ENCODE measurements at regions not wholly inside any gene's neighbourhood (a gene's known extent, or its start where the extent isn't known, plus 50 kb on each side); places are given as distances from the start of the nearest gene placed in this dataset.

DNA sequence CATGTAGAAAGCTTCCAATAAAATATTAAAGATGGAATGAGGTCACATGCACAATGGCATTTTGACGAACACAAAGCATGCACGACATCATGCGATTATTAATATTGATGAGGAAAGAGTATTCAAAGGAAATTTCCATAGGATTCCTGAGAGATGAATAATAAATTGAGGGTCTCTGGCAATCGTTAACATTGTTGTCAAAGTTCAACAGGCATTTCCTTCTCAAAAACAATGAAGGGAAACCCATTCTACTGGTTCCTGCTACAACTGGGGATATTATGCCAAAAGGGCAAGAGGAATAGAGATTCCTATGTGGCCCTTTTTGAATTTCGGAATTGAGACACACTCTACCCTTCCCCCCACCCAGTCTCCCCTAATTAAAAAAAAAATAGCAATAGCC is 128.3 kb upstream of the NUDT7 start:
- H3K9me3 Mint-ChIP-seq = no peaks in the 10 kb centered on the region

DNA sequence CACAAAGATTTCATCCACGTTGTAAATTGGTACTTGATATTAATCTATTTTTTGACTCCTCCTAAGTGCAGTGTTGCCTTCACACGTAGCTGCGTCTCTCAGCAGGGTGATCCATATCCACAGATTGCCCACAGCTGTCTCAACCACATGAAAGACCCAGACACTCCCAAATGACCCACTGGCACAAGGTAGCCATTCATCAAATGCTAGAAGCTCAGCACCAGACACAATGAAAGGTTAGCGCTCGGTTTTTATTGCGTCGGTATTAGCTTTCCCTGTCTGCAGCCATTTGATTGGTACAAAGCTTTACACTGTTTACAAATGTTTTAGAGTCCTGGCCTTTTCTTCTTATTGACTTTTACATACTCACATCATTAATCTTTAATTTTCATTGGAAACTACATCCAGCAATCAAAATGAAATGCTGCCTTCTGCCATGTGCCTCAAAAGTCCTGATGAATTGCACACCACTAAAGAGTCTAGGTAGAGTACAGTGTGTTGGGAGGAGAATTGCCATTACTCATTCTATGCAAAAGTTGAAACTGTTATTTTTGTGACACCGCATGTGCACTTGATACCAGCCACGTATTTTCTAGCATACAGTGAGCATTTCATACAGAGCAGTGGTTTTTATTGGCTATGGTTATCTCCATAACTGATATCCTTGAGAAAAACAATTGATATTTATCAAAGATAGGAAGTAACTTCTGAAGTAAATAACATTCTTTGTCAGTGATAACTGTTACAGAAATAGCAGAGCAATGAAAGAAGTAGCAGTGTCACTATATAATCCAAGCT is 127.3 kb upstream of the NUDT7 start:
- Mint-ChIP-seq H3K27me3 (peaks cover 12% of the 10 kb centered on the region), H3K27ac (no peak overlapping the region), H3K4me3 (no peak overlapping the region), H3K4me1 (no peaks in the 10 kb centered on the region), H3K36me3 (ENCODE audit: low read depth) (no peaks in the 10 kb centered on the region), H3K9me3 (no peaks in the 10 kb centered on the region)
- ATAC-seq = no peak
- no peak for DNase-seq

More for the DNA sequence above, 128.3 kb upstream of the NUDT7 start:
- H3K27me3 Mint-ChIP-seq = peaks cover 9% of the 10 kb centered on the region
- no peak for DNase-seq
- no peak for ATAC-seq
- H3K36me3 Mint-ChIP-seq (ENCODE audit: low read depth) = no peaks in the 10 kb centered on the region
- no peaks in the 10 kb centered on the region for H3K4me1 Mint-ChIP-seq
- H3K27ac Mint-ChIP-seq = no peak overlapping the region
- no peak overlapping the region for H3K4me3 Mint-ChIP-seq

DNA sequence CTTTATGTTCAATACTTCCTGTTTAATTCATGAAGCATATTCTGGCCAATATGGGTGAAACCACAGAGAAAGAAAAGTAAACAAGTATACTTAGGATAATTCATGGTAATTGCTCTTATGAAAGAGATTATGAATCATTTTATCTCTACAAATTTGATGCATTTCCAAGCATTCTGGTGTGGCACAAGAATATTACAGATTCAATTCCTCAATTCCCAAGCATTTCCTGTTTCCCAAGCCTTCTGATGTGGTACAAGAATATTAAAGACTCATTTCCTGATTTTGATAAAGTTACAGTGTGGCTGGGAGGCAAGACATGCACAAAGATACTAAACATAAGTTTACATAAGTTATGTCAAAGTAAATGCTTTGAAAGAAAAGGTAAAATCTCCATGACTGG is 126.1 kb upstream of the NUDT7 start:
- DNase-seq (no peak), ATAC-seq (no peak)
- Mint-ChIP-seq H3K27ac (no peak overlapping the region), H3K9me3 (peaks cover 3% of the 10 kb centered on the region), H3K4me3 (no peak overlapping the region), H3K36me3 (ENCODE audit: low read depth) (no peaks in the 10 kb centered on the region), H3K27me3 (peaks cover 14% of the 10 kb centered on the region), H3K4me1 (no peaks in the 10 kb centered on the region)

GRCh38 chr16:77599793-77600415 is 122.4 kb upstream of the NUDT7 start:
- H3K27ac Mint-ChIP-seq = no peak overlapping the region
- H3K4me3 Mint-ChIP-seq = no peak overlapping the region
- no peaks in the 10 kb centered on the region for H3K36me3 Mint-ChIP-seq (ENCODE audit: low read depth)
- no peaks in the 10 kb centered on the region for H3K4me1 Mint-ChIP-seq
- peaks cover 18% of the 10 kb centered on the region for H3K27me3 Mint-ChIP-seq
- no peak for ATAC-seq
- H3K9me3 Mint-ChIP-seq = peaks cover 3% of the 10 kb centered on the region
- peak; percentile 12 for DNase-seq

DNA sequence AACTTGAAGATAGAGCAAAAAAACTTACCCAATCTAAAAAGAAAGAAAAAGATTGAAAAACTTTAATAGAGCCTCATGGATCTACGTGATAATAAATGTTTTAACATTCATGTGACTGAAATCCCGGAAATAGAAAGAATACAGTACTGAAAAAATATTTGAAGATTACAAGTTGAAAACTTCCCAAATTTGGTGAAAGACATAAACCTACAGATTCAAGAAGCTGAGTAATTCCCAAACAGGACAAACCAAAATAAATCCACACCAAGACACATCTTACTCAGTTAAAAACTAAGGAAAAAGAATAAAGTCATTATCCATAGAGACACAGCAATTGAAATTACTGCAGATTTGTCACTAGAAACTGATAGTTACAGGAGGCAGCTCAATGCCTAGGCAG is 121.8 kb upstream of the NUDT7 start:
- H3K27ac Mint-ChIP-seq = no peak overlapping the region
- no peaks in the 10 kb centered on the region for H3K36me3 Mint-ChIP-seq (ENCODE audit: low read depth)
- H3K4me3 Mint-ChIP-seq = no peak overlapping the region
- peaks cover 3% of the 10 kb centered on the region for H3K9me3 Mint-ChIP-seq
- H3K4me1 Mint-ChIP-seq = no peaks in the 10 kb centered on the region
- H3K27me3 Mint-ChIP-seq = peaks cover 18% of the 10 kb centered on the region
- no peak for ATAC-seq
- DNase-seq = no peak

DNA sequence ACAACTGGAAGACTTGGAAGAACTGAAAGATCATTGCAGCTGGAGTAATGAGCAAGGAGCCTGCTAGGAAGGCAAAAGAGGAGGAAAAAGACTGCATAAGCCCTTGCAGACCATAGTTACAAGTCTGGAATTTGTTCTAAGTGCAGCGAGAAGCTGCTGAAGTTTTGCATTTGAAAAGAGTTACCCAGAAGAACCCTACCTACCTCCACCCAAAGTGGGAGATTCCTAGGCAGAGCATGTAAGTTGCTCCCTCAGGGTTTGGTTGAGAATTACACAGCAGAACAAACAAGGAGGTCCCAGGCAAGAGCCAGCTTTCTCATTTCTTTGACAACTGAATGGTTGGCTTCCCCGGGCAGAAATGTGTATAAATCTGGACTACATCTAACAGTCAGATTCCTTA is 118.7 kb upstream of the NUDT7 start:
- no peak overlapping the region for H3K4me3 Mint-ChIP-seq
- no peaks in the 10 kb centered on the region for H3K4me1 Mint-ChIP-seq
- H3K27ac Mint-ChIP-seq = no peak overlapping the region
- H3K9me3 Mint-ChIP-seq = peaks cover 3% of the 10 kb centered on the region
- ATAC-seq (no peak), DNase-seq (no peak)
- peaks cover 13% of the 10 kb centered on the region for H3K27me3 Mint-ChIP-seq
- H3K36me3 Mint-ChIP-seq (ENCODE audit: low read depth) = no peaks in the 10 kb centered on the region

- Mint-ChIP-seq H3K27me3 (peaks cover 16% of the 10 kb centered on the region), H3K4me1 (no peaks in the 10 kb centered on the region), H3K27ac (no peak overlapping the region), H3K4me3 (no peak overlapping the region), H3K36me3 (ENCODE audit: low read depth) (no peaks in the 10 kb centered on the region), H3K9me3 (no peaks in the 10 kb centered on the region)
- no peak for DNase-seq
- ATAC-seq = no peak
These were observed 111.8 kb upstream of the NUDT7 start for GRCh38 chr16:77610496-77610895.

DNA sequence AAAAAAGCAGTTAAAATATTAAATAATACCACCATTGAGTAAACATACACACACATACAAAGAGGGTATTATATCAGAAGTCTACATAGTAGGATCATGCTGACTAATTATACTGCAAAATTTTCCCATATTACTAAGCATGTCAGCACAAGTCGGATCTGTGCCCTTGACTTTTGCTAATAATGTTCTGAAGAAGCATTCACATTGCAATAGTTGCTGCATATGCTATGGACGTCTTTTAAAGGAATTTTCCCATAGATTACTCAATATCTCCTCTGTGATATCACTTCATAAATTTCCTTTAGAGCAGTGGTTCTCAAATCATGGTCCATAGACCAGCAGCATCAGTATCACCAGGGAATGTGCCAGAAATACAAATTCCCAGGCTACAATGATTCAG is 110.9 kb upstream of the NUDT7 start:
- no peaks in the 10 kb centered on the region for H3K4me1 Mint-ChIP-seq
- H3K27me3 Mint-ChIP-seq = peaks cover 20% of the 10 kb centered on the region
- H3K4me3 Mint-ChIP-seq = no peak overlapping the region
- H3K9me3 Mint-ChIP-seq = no peaks in the 10 kb centered on the region
- ATAC-seq (no peak), DNase-seq (no peak)
- no peaks in the 10 kb centered on the region for H3K36me3 Mint-ChIP-seq (ENCODE audit: low read depth)
- H3K27ac Mint-ChIP-seq = no peak overlapping the region

GRCh38 chr16:77612596-77612995 is 109.7 kb upstream of the NUDT7 start:
- no peak overlapping the region for H3K27ac Mint-ChIP-seq
- H3K4me3 Mint-ChIP-seq = no peak overlapping the region
- H3K36me3 Mint-ChIP-seq (ENCODE audit: low read depth) = no peaks in the 10 kb centered on the region
- H3K4me1 Mint-ChIP-seq = no peaks in the 10 kb centered on the region
- peaks cover 22% of the 10 kb centered on the region for H3K27me3 Mint-ChIP-seq
- DNase-seq (no peak), ATAC-seq (no peak)
- H3K9me3 Mint-ChIP-seq = no peaks in the 10 kb centered on the region

GRCh38 chr16:77613095-77613494 is 109.2 kb upstream of the NUDT7 start:
- no peak for DNase-seq

GRCh38 chr16:77617553-77617952 is 104.8 kb upstream of the NUDT7 start:
- no peak overlapping the region for H3K4me3 Mint-ChIP-seq
- ATAC-seq = no peak

More at GRCh38 chr16:77613095-77613494, 109.2 kb upstream of the NUDT7 start:
- Mint-ChIP-seq H3K27me3 (peaks cover 23% of the 10 kb centered on the region), H3K36me3 (ENCODE audit: low read depth) (no peaks in the 10 kb centered on the region), H3K4me3 (no peak overlapping the region), H3K4me1 (no peaks in the 10 kb centered on the region), H3K27ac (no peak overlapping the region), H3K9me3 (no peaks in the 10 kb centered on the region)
- ATAC-seq = no peak

DNA sequence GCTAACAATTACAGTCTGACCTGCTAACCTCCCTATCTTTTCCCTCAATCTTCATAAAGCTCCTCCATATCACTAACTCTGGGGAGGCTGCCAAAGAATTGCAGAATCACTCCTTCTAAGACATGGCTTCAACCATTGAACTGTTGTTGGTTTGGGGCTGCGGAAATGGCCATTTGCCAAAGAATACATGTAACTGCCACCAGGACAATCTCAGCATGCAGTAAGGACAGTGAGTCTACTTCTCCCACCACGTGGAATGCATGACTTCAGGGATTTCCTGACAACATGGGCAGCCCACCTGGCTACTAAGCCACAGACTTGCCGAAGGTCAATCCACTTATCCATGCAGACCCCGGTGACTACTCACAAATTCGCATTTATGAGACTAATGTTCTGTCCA is 104.3 kb upstream of the NUDT7 start:
- ATAC-seq = no peak
- no peak for DNase-seq
- no peaks in the 10 kb centered on the region for H3K9me3 Mint-ChIP-seq
- no peak overlapping the region for H3K4me3 Mint-ChIP-seq
- no peak overlapping the region for H3K27ac Mint-ChIP-seq
- no peaks in the 10 kb centered on the region for H3K4me1 Mint-ChIP-seq
- no peaks in the 10 kb centered on the region for H3K36me3 Mint-ChIP-seq (ENCODE audit: low read depth)
- peaks cover 24% of the 10 kb centered on the region for H3K27me3 Mint-ChIP-seq

More at GRCh38 chr16:77617553-77617952, 104.8 kb upstream of the NUDT7 start:
- Mint-ChIP-seq H3K36me3 (ENCODE audit: low read depth) (no peaks in the 10 kb centered on the region), H3K27me3 (peaks cover 25% of the 10 kb centered on the region), H3K9me3 (no peaks in the 10 kb centered on the region), H3K4me1 (no peaks in the 10 kb centered on the region), H3K27ac (no peak overlapping the region)
- DNase-seq = no peak

DNA sequence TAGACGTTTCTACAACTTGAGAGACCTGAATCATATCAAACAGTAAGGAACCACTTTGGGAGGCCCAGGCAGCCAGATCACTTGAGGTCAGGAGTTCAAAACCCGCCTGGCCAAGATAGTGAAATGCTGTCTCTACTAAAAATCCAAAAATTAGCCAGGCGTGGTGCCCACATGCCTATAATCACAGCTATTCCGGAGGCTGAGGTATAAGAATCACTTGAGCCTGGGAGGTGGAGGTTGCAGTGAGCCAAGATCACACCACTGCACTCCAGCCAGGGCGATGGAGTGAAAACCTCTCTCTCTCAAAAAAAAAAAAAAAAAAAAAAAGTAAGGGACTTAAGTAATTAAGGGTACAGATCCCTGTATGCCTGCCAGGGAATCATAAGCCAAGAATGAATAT is 103.4 kb upstream of the NUDT7 start:
- H3K9me3 Mint-ChIP-seq = no peaks in the 10 kb centered on the region
- H3K4me3 Mint-ChIP-seq = no peak overlapping the region
- H3K27me3 Mint-ChIP-seq = peaks cover 24% of the 10 kb centered on the region
- H3K36me3 Mint-ChIP-seq (ENCODE audit: low read depth) = no peaks in the 10 kb centered on the region
- no peak overlapping the region for H3K27ac Mint-ChIP-seq
- no peaks in the 10 kb centered on the region for H3K4me1 Mint-ChIP-seq
- DNase-seq (no peak), ATAC-seq (no peak)

DNA sequence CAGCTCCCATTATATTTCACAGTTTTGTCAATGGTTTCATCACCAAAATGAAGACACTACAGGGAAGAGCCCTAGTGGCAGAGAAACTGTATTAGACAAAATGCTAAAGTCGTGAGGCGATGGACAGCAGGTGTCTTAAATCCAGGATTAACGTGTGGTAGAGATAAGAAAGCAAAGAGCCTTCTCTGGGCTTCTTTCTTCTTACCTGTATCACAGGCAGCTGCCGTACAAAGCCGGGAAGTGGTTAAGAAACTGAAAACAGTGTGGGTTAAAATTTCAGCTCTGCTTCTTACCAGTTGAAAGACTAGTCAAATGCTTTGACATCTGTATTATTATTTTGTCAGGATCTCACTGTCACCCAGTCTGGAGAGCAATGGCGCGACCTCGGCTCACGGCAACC is 98.2 kb upstream of the NUDT7 start:
- Mint-ChIP-seq H3K4me3 (no peak overlapping the region), H3K36me3 (ENCODE audit: low read depth) (no peaks in the 10 kb centered on the region), H3K27ac (no peak overlapping the region), H3K9me3 (no peaks in the 10 kb centered on the region), H3K27me3 (peaks cover 4% of the 10 kb centered on the region), H3K4me1 (no peaks in the 10 kb centered on the region)
- ATAC-seq (no peak), DNase-seq (no peak)

DNA sequence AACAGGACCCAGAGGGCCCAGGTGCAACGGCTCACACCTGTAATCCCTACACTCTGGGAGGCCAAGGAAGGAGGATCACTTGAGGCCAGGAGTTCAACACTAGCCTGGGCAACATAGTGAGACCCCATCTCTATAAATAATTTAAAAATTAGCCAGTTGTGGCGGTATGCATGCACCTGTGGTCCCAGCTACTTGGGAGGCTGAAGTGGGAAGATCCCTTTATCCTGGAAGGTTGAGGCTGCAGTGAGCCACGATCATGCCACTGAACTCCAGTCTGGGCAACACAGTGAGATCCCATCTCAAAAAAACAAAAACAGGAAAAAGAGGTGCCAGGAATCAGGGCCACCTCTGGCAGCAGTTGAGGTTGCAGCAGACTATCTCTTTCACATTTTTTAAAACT is 85.7 kb upstream of the NUDT7 start:
- peaks cover 4% of the 10 kb centered on the region for H3K27me3 Mint-ChIP-seq
- H3K9me3 Mint-ChIP-seq = no peaks in the 10 kb centered on the region
- no peaks in the 10 kb centered on the region for H3K36me3 Mint-ChIP-seq (ENCODE audit: low read depth)

More for the DNA sequence above, 85.7 kb upstream of the NUDT7 start:
- no peak overlapping the region for H3K4me3 Mint-ChIP-seq
- ATAC-seq = no peak
- no peaks in the 10 kb centered on the region for H3K4me1 Mint-ChIP-seq
- no peak for DNase-seq
- no peak overlapping the region for H3K27ac Mint-ChIP-seq

Data from activated naive CD8-positive, alpha-beta T cell treated with anti-CD3 and anti-CD28 coated beads, Interleukin-2, amount 50 U/mL, for 24 hours (primary cell).